ENCODE measurements at regions not wholly inside any gene's neighbourhood (a gene's known extent, or its start where the extent isn't known, plus 50 kb on each side); places are given as distances from the start of the nearest gene placed in this dataset.
A peak's percentile ranks its signal among the peaks of the same experiment; 100 is the strongest.
"Not testable (repeated sequence)": the region's sequence is repeated elsewhere in the genome, so short reads cannot be mapped to it uniquely, and the experiment has no call there.

DNA sequence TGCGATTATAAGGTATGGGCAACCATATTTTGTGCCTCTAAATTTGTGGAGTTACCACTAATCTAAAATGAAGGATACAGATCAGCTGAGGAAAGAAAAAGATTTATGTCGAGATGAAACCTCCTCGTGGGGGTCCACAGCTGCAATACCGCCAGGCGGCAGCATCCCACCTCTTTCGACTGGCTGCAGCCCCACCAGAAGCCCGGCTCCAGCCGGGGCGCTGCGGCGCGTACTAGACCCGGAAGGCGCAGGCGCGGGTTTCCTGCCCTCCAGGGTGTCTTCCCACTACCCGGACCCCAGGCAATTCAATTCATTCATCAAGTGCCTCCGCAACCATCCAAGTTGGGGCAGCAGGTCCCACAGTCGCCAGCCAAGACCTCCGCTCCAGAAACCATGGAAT is 366.1 kb upstream of the DEFB115 start:
- not testable (repeated sequence) for TF ChIP-seq REST (IDR thresholded peaks at IDR 0.05; ENCODE audit: unreplicated experiment); EZH2phosphoT487 (IDR thresholded peaks at IDR 0.05; ENCODE audit: unreplicated experiment); EZH2 (IDR thresholded peaks at IDR 0.05; ENCODE audit: low read depth, unreplicated experiment); POLR2AphosphoS5 (IDR thresholded peaks at IDR 0.05; ENCODE audit: low read depth); ZNF462 (CRISPR knock-in tag; IDR thresholded peaks at IDR 0.05); CREB1 (CRISPR knock-in tag; IDR thresholded peaks at IDR 0.05; ENCODE audit: low read depth); NANOG (IDR thresholded peaks at IDR 0.05; ENCODE audit: borderline replicate concordance)
- TF ChIP-seq CTCF (conservative IDR thresholded peaks at IDR 0.05; ENCODE audit: low read depth in 2 of 2) = peak; percentile 63 to 73
- TF ChIP-seq, protein P1, sequence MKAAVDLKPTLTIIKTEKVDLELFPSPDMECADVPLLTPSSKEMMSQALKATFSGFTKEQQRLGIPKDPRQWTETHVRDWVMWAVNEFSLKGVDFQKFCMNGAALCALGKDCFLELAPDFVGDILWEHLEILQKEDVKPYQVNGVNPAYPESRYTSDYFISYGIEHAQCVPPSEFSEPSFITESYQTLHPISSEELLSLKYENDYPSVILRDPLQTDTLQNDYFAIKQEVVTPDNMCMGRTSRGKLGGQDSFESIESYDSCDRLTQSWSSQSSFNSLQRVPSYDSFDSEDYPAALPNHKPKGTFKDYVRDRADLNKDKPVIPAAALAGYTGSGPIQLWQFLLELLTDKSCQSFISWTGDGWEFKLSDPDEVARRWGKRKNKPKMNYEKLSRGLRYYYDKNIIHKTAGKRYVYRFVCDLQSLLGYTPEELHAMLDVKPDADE (IDR thresholded peaks at IDR 0.05) = not testable (repeated sequence)
